GM12878 (cell line): ENCODE measurements at regions not wholly inside any gene's neighbourhood (a gene's known extent, or its start where the extent isn't known, plus 50 kb on each side); places are given as distances from the start of the nearest gene placed in this dataset.

Source experiments
- ATAC-seq: fragments of 200-7000 bp; cut with Tn5 transposase; 3 replicates; pipeline ENCODE4 v1.9.1; 2020; ENCODE audit warnings: mild to moderate bottlenecking, moderate library complexity
- BruUV-seq: library from RNA; stranded (reverse); fragments of 400-500 nt; replicated peaks from 2 replicates; lab custom pipeline; 2021; lab: Mats Ljungman, UMichigan
- CTCF ChIA-PET: fragments of 300-600 bp; sonication (Branson Sonifier 250); formaldehyde crosslinking; extraction: SDS; loops from one replicate; lab custom pipeline; 2021; ENCODE audit warnings: inconsistent platforms; lab: Yijun Ruan, JAX
- POLR2A ChIA-PET: fragments of 350-600 bp; formaldehyde crosslinking; extraction: SDS; loops from one replicate; lab custom pipeline; 2021; ENCODE audit warnings: inconsistent platforms; lab: Charles Lee
- RAD21 ChIA-PET: fragments of 300-600 bp; sonication (Branson Sonifier 250); formaldehyde crosslinking; loops from one replicate; lab custom pipeline; 2023; ENCODE audit warnings: antibody characterized with exemption; ENCODE audit not compliant: unreplicated experiment; lab: Charles Lee
- SMC1A ChIA-PET: fragments of 300-600 bp; sonication (Branson Sonifier 250); formaldehyde crosslinking; loops from one replicate; lab custom pipeline; 2023; ENCODE audit not compliant: unreplicated experiment, uncharacterized antibody; lab: Charles Lee
- DNase-seq: peaks from one replicate; pipeline ENCODE4 v3.0.0-alpha.2; 2011; ENCODE audit warnings: low read depth, low spot score
- FAIRE-seq: peaks from 3 replicates; lab custom pipeline; 2011; peaks lifted over from hg19 to GRCh38; lab: Jason Lieb, UNC
- H2AFZ ChIP-seq: 2 replicates; pipeline ENCODE4 v1.6.0; 2011; ENCODE audit warnings: low read depth, low read length, control low read depth; ENCODE audit not compliant: control insufficient read depth
- H3K27ac ChIP-seq: 2 replicates; pipeline ENCODE4 v1.5.1; 2011; ENCODE audit warnings: control low read depth; ENCODE audit not compliant: control insufficient read depth, insufficient read depth
- H3K27me3 ChIP-seq, 2 experiments: replicated peaks in 1 of 2; 2 replicates each; pipeline versions ENCODE4 v1.6.0 to v1.6.1; 2011; ENCODE audit warnings: low read length in 1 of 2; ENCODE audit not compliant: control insufficient read depth in 2 of 2, insufficient read depth in 2 of 2
- H3K36me3 ChIP-seq, 2 experiments: 2 replicates each; pipeline ENCODE4 v1.5.1; 2011; ENCODE audit warnings: low read length in 1 of 2; ENCODE audit not compliant: control insufficient read depth in 2 of 2, insufficient read depth in 2 of 2
- H3K4me1 ChIP-seq: 2 replicates; pipeline ENCODE4 v1.6.1; 2011; ENCODE audit warnings: mild to moderate bottlenecking, low read length, moderate library complexity, mixed read lengths; ENCODE audit not compliant: control insufficient read depth, insufficient read depth
- H3K4me2 ChIP-seq: 2 replicates; pipeline ENCODE4 v1.6.0; 2011; ENCODE audit warnings: control low read depth; ENCODE audit not compliant: control insufficient read depth, insufficient read depth
- H3K4me3 ChIP-seq: fragments of 200-600 bp; sonication (generic); 2 replicates; pipeline ENCODE4 v1.5.1; 2016
- H3K79me2 ChIP-seq: 2 replicates; pipeline ENCODE4 v1.6.0; 2011; ENCODE audit warnings: low read length; ENCODE audit not compliant: control insufficient read depth, insufficient read depth
- H3K9ac ChIP-seq: 2 replicates; pipeline ENCODE4 v1.8.0; 2011; ENCODE audit warnings: low read length, control low read depth, mixed read lengths; ENCODE audit not compliant: control insufficient read depth, insufficient read depth
- H3K9me3 ChIP-seq: replicated peaks from 3 replicates; pipeline ENCODE4 v1.5.1; 2011; ENCODE audit warnings: mild to moderate bottlenecking, low read length; ENCODE audit not compliant: control insufficient read depth, insufficient read depth
- H4K20me1 ChIP-seq: 2 replicates; pipeline ENCODE4 v1.6.0; 2011; ENCODE audit not compliant: control insufficient read depth, insufficient read depth
- CEBPB ChIP-seq, 2 experiments: fragments of 150-350 bp in 1 of 2; IDR thresholded peaks; 2 replicates each; pipeline ENCODE4 v1.6.1; 2012 to 2014; ENCODE audit warnings: low read depth in 2 of 2, low read length in 2 of 2, borderline replicate concordance in 1 of 2, inconsistent platforms in 1 of 2
- IKZF1 ChIP-seq: fragments of 450-650 bp; conservative IDR thresholded peaks from 2 replicates; pipeline ENCODE4 v1.6.1; 2017; ENCODE audit warnings: antibody characterized with exemption, mild to moderate bottlenecking
- MYB ChIP-seq: fragments of 150-350 bp; IDR thresholded peaks from 2 replicates; pipeline ENCODE4 v1.6.1; 2014; ENCODE audit warnings: mild to moderate bottlenecking, low read depth, low read length, borderline replicate concordance
- NFIC ChIP-seq: IDR thresholded peaks from 2 replicates; pipeline ENCODE4 v1.6.1; 2012; ENCODE audit warnings: low read depth, mild to moderate bottlenecking, inconsistent platforms, low read length, moderate library complexity
- NR2C2 ChIP-seq: IDR thresholded peaks from 2 replicates; pipeline ENCODE4 v1.6.1; 2011; ENCODE audit warnings: borderline replicate concordance, low read depth; ENCODE audit not compliant: control insufficient read depth, insufficient read length
- PML ChIP-seq: IDR thresholded peaks from 2 replicates; pipeline ENCODE4 v1.6.1; 2012; ENCODE audit warnings: low read length, inconsistent platforms
- POLR2AphosphoS2 ChIP-seq: IDR thresholded peaks from 2 replicates; pipeline ENCODE4 v1.6.1; 2011; ENCODE audit warnings: low read depth, mild to moderate bottlenecking, low read length, improper control_type of control experiment, moderate library complexity
- USF2 ChIP-seq: IDR thresholded peaks from 2 replicates; pipeline ENCODE4 v1.6.1; 2011; ENCODE audit warnings: low read depth, low read length, improper control_type of control experiment, borderline replicate concordance
- WRNIP1 ChIP-seq: IDR thresholded peaks from 2 replicates; pipeline ENCODE4 v1.6.1; 2011; ENCODE audit warnings: low read depth, low read length, improper control_type of control experiment, borderline replicate concordance
- WGBS: methylation state at CpG from one replicate; pipeline ENCODE4 v1.1.6; 2016; ENCODE audit warnings: low lambda C conversion rate; ENCODE audit not compliant: insufficient replicate concordance, insufficient coverage; ENCODE audit errors: missing lambda C conversion rate; 5-methylcytosine and 5-hydroxymethylcytosine counted together
- in situ Hi-C: fragments of 300-500 bp; cut with MboI; formaldehyde crosslinking; loops from 9 replicates; pipeline ENCODE4 v1.14.3; 2018; ENCODE audit warnings: mixed read lengths
- intact Hi-C: fragments of 100-400 bp; cut with micrococcal nuclease; formaldehyde crosslinking; loops from one replicate; pipeline ENCODE4 v1.14.2; 2022; ENCODE audit not compliant: unreplicated experiment
- TF ChIP-seq, protein P1 (sequence below): fragments of 450-650 bp; conservative IDR thresholded peaks from 2 replicates; pipeline ENCODE4 v1.6.1; 2017; ENCODE audit warnings: mild to moderate bottlenecking, moderate library complexity

DNA sequence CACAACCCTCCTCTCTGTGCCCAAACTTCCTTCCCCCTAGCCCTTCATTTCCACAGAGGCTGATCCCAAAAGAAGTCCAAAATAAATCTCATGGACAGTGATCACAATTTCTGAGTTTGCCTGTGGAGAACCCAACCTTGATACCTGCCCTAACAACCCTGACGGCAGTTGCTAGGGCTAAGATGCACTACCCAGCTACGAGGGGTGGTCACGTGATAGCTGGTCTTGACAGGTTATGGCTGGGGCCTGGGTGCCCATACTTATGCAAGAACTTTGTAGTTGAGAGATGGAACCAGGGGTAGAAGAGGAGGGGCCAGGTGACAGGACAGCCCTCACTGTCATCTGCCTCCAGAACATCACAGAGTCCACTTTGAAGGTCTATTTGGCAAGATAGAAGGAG lies 147.9 kb downstream of the AKAIN1 start:
- Histone ChIP-seq H2AFZ (no peak overlapping the region), H3K9ac (no peak overlapping the region), H4K20me1 (no peaks in the 10 kb centered on the region)
- ChIA-PET CTCF (interaction anchor here (0.6 to 1.6 kb wide), 4 partner anchors 9 to 1748 kb away, joined by 3 to 6 read pairs (median 4); no protein-coding TSS in a partner anchor), RAD21 (no interaction called here)
- no peak for TF ChIP-seq USF2
- TF ChIP-seq MYB = no peak
- no peak for TF ChIP-seq PML
- no peak for TF ChIP-seq NFIC
- no peak for TF ChIP-seq CEBPB (IDR thresholded peaks at IDR 0.05; ENCODE audit: borderline replicate concordance in 1 of 2, low read depth in 2 of 2, low read length in 2 of 2)
- TF ChIP-seq, protein P1, sequence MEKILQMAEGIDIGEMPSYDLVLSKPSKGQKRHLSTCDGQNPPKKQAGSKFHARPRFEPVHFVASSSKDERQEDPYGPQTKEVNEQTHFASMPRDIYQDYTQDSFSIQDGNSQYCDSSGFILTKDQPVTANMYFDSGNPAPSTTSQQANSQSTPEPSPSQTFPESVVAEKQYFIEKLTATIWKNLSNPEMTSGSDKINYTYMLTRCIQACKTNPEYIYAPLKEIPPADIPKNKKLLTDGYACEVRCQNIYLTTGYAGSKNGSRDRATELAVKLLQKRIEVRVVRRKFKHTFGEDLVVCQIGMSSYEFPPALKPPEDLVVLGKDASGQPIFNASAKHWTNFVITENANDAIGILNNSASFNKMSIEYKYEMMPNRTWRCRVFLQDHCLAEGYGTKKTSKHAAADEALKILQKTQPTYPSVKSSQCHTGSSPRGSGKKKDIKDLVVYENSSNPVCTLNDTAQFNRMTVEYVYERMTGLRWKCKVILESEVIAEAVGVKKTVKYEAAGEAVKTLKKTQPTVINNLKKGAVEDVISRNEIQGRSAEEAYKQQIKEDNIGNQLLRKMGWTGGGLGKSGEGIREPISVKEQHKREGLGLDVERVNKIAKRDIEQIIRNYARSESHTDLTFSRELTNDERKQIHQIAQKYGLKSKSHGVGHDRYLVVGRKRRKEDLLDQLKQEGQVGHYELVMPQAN = no peak
- no peak for TF ChIP-seq POLR2AphosphoS2
- TF ChIP-seq NR2C2 = no peak
- TF ChIP-seq IKZF1 = no peak
- no peak for TF ChIP-seq WRNIP1
- TF ChIP-seq, all 136 proteins: peak for 0
- ChIA-PET SMC1A (interaction anchor here (0.8 to 1.1 kb wide), 3 partner anchors 9 to 690 kb away, joined by 3 to 4 read pairs (median 3); no protein-coding TSS in a partner anchor), POLR2A (no interaction called here)
- Histone ChIP-seq H3K4me2 (no peak overlapping the region), H3K27ac (no peak overlapping the region), H3K27me3 (no peaks in the 10 kb centered on the region), H3K36me3 (no peaks in the 10 kb centered on the region), H3K9me3 (no peaks in the 10 kb centered on the region; the same call in 2 of the 3 replicates), H3K4me3 (no peak overlapping the region), H3K4me1 (no peaks in the 10 kb centered on the region), H3K79me2 (no peaks in the 10 kb centered on the region)
- DNase-seq (no peak), ATAC-seq (no peak), FAIRE-seq (no peak)
- in situ Hi-C loops (no loop called here), intact Hi-C loops (no loop called here)
- BruUV-seq = no TSS peak
- WGBS = 4% methylated on average over 3 of the region's 3 CpGs
